GM21825 (cell line): ENCODE measurements at regions not wholly inside any gene's neighbourhood (a gene's known extent, or its start where the extent isn't known, plus 50 kb on each side); places are given as distances from the start of the nearest gene placed in this dataset.

Experiments used
- ATAC-seq: cut with Tn5 transposase; IDR thresholded peaks from one replicate; pipeline ENCODE4 v1.9.1; 2021; ENCODE audit warnings: mild to moderate bottlenecking, moderate library complexity; ENCODE audit not compliant: unreplicated experiment

DNA sequence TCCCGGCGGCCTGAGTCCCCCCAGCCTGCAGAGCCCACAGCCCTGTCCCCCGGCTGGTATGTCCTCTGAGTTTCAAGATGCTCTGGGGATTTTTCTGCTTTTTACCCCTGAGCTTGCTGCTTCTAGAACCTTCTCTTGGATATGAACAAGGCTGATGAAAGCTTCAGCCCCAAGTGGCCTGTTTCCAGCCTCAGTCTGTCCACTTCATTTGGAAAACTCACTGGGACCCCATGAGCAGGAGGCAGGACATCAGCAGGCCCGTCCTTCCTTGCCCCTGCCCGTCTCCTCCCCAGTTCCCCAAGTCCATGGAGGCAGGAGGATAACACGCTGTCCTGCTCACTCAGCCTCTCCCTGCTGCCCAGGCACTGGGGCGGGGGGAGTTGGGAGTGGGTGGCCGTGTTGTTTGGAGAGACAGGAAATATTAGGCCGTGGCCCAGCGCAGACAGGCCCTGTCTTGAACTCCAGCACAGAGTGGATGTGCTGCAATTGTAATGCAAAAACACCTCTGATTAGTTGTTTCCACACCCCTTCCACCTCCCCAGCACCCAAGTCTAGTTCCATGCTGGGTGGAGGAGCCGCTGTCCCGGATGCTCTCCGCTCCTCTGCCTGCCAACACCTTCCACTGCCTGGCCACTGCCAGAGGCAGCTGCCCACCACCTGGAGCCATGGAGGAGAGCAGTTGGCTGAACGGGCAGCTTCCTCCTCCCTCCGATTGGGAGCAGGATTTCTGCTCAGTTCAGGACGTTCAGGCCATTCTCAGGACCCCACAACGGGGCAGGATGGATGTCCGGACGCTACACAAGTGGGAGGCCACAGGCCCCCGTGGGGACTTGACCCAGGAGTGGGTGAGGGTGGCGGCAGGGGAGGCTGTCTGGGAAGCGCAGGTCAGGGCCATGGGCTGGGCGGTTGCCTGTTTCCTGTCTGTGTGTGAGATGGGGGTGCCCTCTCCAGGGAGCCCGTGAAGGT, 216.9 kb upstream of the GSE1 start:
- no peak for ATAC-seq

DNA sequence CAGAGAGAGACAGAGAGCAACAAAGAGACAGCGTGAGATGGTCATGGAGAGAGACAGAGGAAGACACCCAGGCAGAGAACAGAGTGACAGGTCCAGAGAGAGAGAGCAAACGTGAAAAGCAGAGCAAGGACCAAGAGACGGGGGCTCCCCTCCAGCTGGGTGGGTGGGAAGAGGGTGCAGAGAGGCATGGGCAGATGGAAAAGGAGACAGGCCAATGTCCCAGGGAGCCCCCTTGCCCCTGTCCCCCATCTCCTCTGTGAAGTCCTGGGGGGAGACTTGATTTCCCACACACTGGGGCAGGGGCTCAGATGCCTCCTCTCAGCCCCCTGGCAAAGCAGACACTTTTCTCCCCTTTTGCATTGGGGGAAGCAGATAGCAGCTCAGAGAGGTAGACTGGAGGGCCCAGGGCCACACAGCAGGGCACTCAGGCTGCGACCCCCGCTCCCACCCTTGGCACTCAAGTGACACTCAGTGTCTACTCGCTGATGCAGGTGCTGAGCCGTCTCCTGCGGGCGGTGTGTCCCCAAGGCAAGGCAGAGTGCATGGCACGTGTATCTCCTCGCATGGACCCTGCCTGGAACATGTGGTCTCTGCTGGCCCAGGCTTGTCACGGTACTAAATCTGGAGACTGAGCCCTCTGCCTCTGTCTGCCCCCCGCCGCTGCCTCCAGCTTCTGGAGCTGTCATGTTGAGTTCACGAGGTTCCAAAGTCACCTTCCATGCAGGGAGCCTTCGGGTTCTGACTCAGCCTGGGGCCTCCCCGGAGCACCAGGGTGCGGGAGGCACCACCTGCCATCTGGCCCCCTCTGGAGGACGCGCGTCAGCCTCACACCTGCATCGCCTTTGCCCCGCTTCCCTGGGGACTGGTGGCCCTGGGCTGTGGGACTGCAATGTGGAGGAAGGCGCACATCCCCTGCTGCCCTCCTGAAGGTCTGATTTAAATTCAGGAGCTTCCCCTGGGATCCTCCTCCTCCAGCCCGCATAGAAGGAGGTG, 215.9 kb upstream of the GSE1 start:
- no peak for ATAC-seq

DNA sequence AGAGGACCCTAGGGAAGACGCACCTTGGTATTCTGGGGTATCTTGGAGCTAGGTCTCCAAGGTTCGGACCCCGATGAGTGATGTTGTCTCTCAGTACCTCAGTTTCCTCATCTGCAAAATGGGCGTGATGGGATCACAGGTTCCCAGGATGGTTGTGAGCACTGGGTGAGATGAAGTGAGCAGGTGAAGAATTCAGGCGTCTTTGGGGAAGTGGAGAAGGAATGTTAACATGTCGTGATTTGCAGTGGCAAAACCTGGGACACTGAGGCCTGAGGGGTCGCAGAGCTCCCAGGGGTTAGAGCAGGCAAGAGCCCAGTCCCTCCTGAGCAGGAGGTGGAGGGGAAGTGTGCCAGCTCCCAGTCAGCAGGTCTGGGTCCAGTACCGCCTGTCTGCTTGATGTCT, 215.1 kb upstream of the GSE1 start:
- no peak for ATAC-seq

DNA sequence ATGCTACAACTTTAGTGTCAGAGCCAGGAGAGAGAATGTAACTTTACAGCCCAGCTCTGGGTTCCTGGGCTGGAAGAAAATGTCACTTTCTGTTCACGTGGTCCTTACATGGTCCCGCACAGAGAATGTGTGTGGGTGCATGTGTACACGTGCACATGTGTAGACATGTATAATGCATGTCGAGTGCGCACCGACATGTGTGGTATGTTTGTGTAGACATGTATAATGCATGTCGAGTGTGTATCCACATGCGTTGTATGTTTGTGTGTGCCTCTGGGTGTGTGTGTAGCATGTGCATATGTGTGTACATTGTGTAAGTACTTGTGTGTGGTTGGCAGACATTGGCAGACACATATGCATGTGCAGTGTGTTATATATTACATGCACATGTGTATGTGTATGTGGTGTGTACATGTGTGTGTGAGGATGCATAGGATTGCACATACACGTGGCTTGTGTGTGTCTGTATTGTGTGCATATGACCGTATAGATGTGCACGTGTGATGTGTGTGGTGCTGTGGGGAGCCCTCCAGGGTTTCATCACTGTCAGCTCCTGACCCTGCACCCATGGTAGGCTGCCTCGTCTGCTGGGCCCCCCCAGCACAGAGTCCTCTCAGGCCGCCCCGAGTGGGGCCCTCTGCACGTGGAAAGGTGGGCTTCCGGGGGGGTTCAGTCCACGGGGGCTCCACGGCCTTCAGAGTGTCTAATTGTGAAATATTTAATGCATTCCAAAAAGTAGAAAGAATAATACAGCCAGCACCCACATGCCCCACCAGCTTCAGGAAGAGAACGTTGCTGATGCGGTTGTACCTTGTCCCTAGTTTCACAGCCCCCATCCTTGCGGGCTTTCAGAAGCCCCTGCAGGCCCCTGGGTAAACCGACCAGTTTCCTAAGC, 214.2 kb upstream of the GSE1 start:
- ATAC-seq, result no peak

DNA sequence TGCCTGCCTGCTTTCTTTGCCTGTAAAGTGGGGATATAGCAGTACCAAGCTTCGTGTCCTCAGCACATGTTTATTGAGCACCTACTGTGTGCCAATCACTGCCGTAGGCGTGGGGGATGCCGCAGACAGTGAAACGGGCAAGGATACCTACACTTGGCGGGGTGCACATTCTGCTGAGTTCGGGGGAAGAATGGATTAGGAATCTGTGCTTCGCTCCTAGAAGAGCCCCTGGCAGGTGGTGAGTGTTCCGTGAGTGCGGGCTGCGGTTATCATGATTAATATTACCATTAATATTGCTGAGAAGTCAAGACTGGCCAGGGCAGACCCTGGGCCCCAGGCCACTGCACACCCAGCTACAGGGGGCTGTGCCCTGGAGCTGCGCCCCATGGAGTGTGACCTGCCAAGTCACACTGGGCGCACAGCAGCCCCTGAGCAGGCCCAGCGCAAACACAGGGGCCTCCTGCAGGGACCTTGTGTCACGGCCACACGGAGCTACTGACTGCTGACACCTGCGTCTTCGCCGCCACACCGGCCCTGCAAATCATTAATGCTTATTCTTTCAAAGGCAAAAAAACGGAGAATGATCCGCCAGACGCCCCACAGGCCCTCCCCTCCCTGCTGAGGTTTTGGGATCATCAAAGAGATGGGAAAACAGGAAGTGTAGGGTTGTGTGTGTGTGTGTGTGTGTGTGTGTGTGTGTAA, 213.4 kb upstream of the GSE1 start:
- no peak for ATAC-seq

DNA sequence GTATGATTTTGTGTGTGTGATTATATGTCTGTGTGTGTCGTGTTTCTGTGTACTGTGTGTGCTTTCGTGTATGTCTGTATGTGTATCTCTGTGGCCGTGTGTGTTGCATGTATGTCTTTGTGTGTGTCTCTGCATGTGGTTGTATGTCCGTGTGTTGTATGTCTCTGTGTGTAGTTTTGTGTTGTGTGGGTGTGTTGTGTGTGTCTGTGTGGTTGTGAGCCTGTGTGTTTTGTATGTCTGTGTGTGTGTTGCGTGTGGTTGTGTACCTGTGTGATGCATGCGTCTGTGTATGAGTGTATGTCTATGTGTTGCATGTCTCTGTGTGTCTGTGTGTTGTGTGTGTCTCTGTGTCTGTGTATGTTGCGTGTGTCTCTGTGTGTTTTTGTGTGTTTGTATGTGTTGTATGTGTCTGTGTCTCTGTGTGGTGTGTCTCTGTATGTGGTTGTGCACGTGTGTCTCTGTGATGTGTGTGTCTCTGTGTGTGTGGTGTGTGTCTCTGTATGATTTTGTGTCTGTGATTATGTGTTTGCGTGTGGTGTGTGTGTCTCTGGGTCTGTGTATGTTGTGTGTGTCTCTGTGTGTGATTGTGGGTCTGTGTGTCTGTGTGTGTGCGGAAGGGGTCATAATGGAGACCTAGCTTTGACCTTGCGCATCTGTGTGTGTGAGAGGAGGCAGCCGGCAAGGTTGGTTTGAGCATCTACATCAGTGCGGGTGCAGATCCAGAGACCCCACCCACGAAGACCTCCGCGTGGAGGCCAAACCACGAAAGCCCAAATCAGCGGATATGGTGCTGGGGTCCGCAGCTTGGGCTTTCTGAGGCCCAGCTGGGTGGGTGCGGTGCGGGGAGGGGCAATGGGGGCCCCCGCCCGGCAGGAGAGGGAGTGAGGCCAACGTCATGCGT, 212.6 kb upstream of the GSE1 start:
- ATAC-seq, result no peak

DNA sequence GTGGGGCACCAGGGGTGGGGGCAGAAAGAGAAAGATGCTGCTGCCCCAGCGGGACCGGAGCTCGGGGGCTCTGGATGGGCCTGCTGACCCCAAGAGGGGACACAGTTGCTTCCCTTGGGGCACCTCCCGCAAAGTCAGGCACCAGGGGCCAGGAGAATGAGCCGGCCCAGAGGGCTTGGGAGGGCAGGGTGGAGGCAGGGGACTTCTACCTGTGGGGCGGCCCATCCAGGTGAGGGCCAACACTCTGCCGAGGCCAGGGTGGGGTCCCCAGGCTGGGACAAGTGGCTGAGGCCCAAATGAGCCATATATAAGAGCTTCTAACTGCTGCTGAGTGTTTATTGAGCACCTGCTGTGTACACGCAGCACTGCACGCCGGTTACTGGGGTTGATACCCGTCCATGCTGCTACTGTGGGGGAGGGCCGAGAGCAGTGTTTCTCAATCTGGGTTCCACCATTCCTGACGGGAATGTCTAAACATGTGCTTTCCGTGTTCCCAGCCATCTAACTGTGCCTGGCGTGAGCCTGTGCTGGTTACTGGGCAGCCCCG, 211.7 kb upstream of the GSE1 start:
- no peak for ATAC-seq

DNA sequence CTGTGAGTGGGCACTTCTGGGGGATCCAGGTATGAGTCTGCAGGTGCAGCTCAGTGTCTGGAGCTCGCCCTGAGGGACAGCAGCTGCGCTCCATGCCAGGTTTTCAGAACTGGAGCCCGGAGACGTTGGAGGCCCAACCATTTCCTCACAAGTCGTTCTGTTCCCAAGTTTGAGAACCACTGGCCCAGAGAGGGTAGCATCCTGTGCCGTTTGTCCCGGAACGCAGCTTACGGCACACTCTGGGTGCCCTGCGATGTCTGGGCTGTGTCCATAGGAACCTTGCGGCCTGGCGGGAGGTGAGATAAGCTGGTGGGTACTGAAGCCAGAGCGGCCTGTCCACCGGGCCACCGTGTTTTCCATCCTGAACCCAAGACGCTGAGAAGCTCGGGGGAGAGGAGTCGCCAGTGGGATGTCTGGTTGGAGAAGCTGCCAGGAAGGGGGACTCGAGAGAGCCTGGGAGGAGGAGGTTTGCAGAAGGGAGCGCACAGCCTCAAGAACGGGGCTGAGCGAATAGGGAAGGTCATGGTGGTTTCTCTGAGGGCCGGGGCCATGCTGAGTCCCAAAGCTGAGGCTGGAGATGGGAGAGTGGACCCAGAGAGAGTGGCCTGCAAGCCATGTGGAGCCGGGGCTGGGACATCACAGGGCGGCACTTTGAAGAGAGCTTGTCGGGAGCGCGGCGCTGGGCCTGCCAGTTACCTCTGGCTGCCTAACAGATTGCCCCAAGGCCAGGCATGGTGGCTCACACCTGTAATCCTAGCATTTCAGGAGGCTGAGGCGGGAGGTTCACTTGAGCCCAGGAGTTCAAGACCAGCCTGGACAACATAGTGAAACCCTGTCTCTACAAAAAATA, 211.0 kb upstream of the GSE1 start:
- no peak for ATAC-seq

DNA sequence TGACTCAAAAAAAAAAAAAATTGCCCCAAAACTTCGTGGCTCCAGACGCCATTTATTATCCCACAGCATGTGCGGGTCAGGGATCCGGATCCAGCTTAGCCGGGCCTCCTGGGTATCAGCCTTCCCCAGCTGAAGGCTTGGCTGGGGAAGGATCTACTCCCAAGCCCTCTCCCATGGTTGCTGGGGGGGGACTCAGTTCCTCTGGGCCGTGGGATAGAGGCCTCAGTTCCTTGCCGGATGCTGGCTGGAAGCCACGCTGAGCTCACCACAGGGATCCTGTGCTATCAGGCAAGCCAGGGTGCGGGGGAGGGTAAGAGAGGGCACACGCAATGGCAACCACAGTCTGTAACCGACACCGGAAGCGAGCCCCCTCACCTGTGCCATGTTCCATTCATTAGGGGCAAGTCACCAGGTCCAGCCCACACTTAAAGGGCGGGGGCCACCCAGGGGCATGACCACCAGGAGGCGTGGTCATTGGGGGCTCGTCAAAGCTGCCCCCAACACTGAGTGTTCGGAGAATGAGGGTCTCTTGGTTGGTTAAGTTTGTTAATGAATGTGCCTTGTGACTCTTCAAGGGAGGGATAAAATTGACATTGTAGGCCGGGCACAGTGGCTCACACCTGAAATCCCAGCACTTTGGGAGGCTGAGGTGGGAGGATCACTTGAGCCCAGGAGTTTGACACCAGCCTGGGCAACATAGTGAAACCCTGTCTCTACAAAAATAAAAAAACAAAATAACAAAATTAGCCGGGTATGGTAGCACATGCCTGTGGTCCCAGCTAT, 210.0 kb upstream of the GSE1 start:
- ATAC-seq, result no peak

DNA sequence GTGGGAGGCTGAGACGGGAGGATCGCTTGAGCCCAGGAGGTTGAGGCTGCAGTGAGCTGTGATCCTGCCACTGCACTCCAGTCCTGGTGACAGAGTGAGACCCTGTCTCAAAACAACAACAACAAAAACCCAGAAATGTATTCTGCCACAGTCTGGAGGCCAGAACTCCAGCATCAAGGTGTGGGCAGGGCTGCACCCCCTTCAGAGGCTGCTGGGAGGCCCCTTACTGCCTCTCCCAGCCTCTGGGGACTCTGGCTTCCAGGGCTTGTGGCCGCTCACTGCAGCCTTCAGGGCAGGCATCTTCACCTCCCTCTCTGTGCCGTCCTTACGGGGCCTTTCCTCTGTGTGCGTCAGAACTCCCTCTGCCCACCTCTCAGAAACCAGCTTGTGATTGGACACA, 209.4 kb upstream of the GSE1 start:
- ATAC-seq, result no peak

DNA sequence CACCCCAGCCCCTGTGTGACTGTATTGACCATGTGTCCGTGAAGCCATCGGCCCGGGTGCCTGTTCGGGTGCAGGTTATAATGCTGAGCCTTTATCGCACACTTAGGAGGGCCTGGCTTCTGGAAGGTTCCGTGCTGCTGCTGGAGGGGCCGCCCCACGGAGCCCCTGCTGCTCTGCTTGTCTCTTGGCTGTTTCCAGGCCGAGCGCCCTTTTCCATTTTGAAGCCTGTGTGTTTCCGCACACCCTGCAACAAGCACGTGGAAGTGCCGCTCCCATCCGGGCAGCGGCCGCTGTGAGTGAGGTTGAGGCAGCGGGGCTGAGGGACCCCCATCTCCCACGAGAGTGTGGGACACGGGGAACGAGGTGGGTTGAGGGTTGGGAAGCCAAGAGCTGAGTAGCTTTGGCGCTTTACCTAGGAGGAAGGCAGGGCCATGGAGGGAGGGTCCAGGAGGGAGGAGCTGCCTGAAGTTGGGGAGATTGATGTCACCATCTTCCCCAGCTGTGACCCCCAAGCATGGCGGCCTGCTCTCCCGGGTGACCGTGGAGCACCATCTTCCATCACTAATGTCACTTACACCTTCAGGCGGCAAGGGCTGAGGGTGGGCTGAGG, 200.1 kb upstream of the GSE1 start:
- ATAC-seq, result no peak

DNA sequence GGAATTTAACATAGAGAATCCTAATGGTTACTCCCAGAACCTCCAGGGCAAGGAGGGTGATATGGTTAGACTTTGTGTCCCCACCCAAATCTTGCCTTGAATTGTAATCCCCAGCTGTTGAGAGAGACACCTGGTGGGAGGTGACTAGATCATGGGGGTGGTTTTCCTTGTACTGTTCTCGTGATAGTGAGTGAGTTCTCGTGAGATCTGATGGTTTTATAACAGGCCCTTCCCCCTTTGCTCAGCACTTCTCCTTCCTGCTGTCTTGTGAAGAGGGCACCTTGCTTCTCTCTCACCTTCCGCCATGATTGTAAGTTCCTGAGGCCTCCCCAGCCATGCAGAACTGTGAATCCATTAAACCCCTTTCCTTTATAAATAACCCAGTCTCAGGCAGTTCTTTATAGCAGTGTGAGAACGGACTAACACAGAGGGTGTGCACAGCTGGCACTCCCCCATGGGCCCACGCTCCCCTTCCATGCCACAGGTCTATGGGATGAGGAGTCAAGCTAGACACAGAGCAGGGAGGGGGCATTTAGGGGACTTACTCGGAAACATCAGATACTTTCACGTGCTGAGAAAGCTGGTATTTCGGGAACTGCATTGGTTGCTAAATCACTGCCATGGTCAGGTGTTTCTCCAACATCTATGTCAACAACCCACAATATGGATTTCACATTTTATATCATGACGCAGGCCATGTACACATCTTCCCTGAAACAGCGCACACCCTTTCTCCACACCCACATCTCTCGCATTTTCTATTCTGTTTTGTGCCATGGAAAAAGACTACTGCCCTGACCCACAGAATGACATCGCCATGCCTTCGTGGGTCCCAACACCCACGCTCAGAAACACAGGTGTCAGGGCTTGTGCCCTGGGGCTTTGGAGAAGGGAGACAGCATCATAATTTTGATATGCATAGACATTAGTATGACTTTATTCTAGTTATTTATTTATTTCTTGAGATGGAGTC, 199.1 kb upstream of the GSE1 start:
- ATAC-seq, result no peak

DNA sequence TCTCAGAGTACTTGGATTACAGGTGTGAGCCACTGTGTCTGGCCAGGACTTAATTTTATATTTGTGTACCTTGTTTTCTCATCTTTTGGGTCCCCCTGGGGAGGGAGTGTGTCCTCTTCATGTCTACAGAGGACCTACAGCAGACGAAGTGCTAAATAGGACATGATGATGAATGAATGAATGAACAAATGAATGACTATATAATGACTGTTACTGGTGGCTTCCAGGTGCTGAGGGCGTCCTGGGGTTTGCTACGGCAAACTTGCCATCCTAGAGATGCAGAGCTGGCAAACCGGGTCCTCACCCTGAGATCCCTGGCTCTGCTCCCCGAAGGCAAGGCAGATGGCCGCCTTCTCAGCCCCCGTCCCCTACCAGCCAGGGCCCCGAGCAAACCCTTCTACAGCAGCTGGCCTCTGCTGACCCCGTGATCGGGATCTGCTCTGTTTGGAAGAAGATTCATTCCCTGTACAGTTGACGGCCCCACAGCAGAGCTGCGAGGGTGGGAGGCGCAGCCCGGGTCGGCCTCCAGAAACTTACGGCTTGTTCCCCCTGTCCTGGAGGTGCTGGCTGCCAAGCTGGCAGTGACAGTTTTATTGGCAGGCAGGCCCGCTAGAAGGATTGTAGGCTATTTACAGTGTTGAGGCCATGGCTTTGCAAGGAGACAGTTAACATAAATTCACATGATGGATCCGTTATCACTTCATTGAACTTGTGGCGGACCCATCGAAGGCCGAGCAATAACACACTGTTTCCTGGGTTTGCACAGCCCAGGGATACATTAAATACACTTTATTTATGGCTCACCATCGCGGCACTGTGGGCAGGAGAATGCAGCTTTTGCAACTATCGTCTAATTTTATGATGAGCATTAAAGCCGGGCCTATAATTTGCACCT, 197.7 kb upstream of the GSE1 start:
- ATAC-seq, result no peak
